SKM-1 treated with dmso at 0.1 percent for 144 hours (cell line): ENCODE measurements at regions not wholly inside any gene's neighbourhood (a gene's known extent, or its start where the extent isn't known, plus 50 kb on each side); places are given as distances from the start of the nearest gene placed in this dataset.
"Not testable (repeated sequence)": the region's sequence is repeated elsewhere in the genome, so short reads cannot be mapped to it uniquely, and the experiment has no call there.

Experiments
- DNase-seq: peaks from one replicate; lab custom pipeline; 2025; ENCODE audit not compliant: unreplicated experiment; lab: John Stamatoyannopoulos, UW

GRCh38 chr16:60419859-60420258, 1616.4 kb downstream of the CDH8 start:
- DNase-seq = no peak

GRCh38 chr16:60414613-60415012, 1621.6 kb downstream of the CDH8 start:
- DNase-seq = no peak

- DNase-seq = no peak
These were observed 1622.3 kb downstream of the CDH8 start for GRCh38 chr16:60413969-60414368.

GRCh38 chr16:60407606-60408005, 1628.6 kb downstream of the CDH8 start:
- DNase-seq = no peak

GRCh38 chr16:60407034-60407433, 1629.2 kb downstream of the CDH8 start:
- DNase-seq = no peak

- DNase-seq = no peak
These were observed 1631.0 kb downstream of the CDH8 start for GRCh38 chr16:60405286-60405685.

- no peak for DNase-seq
These were observed 1631.8 kb downstream of the CDH8 start for GRCh38 chr16:60404401-60404800.

GRCh38 chr16:60402941-60403340, 1633.3 kb downstream of the CDH8 start:
- not testable (repeated sequence) for DNase-seq

GRCh38 chr16:60392380-60392779, 1643.9 kb downstream of the CDH8 start:
- DNase-seq = no peak

- no peak for DNase-seq
These were observed 1637.5 kb upstream of the GOT2 start for GRCh38 chr16:60371591-60371990.

- no peak for DNase-seq
These were observed 1633.6 kb upstream of the GOT2 start for GRCh38 chr16:60367739-60368138.

GRCh38 chr16:60363566-60363965, 1629.5 kb upstream of the GOT2 start:
- DNase-seq = no peak

GRCh38 chr16:60359866-60360265, 1625.8 kb upstream of the GOT2 start:
- not testable (repeated sequence) for DNase-seq

- not testable (repeated sequence) for DNase-seq
These were observed 1625.3 kb upstream of the GOT2 start for GRCh38 chr16:60359412-60359811.

- DNase-seq = not testable (repeated sequence)
These were observed 1623.9 kb upstream of the GOT2 start for GRCh38 chr16:60357876-60358522.

GRCh38 chr16:60346256-60346655, 1612.1 kb upstream of the GOT2 start:
- DNase-seq = no peak

- no peak for DNase-seq
These were observed 1603.6 kb upstream of the GOT2 start for GRCh38 chr16:60337671-60338070.

- no peak for DNase-seq
These were observed 1597.1 kb upstream of the GOT2 start for GRCh38 chr16:60331168-60331567.

GRCh38 chr16:60329108-60329507, 1595.0 kb upstream of the GOT2 start:
- no peak for DNase-seq

GRCh38 chr16:60328152-60328551, 1594.0 kb upstream of the GOT2 start:
- no peak for DNase-seq

GRCh38 chr16:60318486-60318885, 1584.4 kb upstream of the GOT2 start:
- DNase-seq = no peak

- DNase-seq = no peak
These were observed 1576.8 kb upstream of the GOT2 start for GRCh38 chr16:60310846-60311445.

- no peak for DNase-seq
These were observed 1570.6 kb upstream of the GOT2 start for GRCh38 chr16:60304720-60305119.
